Breast epithelium (tissue), 3 donors: ENCODE measurements at regions not wholly inside any gene's neighbourhood (a gene's known extent, or its start where the extent isn't known, plus 50 kb on each side); places are given as distances from the start of the nearest gene placed in this dataset.

Source experiments
- CTCF ChIP-seq, 3 donors: fragments of 450-650 bp; IDR thresholded peaks; one replicate each; pipeline ENCODE4 v1.5.1; 2016 to 2017; ENCODE audit warnings: antibody characterized with exemption in 3 of 3, mild to moderate bottlenecking in 3 of 3, moderate library complexity in 3 of 3
- POLR2AphosphoS5 ChIP-seq, 3 donors: sonication (generic); formaldehyde crosslinking; IDR thresholded peaks; one replicate each; pipeline ENCODE4 v1.6.1; 2017; ENCODE audit warnings: antibody characterized with exemption in 3 of 3

DNA sequence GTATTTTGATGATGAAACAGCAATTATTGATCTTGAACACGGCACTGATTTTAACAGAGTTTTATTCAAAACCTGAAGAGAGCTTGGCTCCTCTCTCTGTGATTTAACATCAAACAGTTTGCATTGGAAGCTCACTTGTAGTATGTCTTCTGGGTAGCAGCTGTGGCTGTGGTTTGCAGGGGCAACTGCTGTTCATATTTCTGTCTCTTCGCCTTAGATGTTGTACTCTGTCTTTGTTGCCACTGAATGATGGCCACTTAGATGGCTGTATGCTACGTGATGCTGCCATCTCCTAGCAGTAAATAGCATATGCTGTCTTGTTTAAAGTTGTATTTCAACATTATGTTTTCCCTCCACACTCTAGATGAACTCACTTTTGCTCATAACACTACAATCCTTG lies 1743.0 kb upstream of the TENM3 start:
- TF ChIP-seq POLR2AphosphoS5 (IDR thresholded peaks at IDR 0.05) (no peak), CTCF (IDR thresholded peaks at IDR 0.05) (no peak)
